SK-N-MC (cell line): ENCODE measurements at regions not wholly inside any gene's neighbourhood (a gene's known extent, or its start where the extent isn't known, plus 50 kb on each side); places are given as distances from the start of the nearest gene placed in this dataset.
"Not testable (repeated sequence)": the region's sequence is repeated elsewhere in the genome, so short reads cannot be mapped to it uniquely, and the experiment has no call there.

Source experiments
- DNase-seq: peaks from one replicate; pipeline ENCODE4 v3.0.0-alpha.2; 2011; ENCODE audit warnings: low read depth, low spot score
- H3K27ac ChIP-seq: fragments of 200-600 bp; sonication (generic); 2 replicates; pipeline ENCODE4 v1.5.1; 2016; ENCODE audit warnings: mixed run types
- H3K36me3 ChIP-seq: fragments of 200-600 bp; sonication (generic); 2 replicates; pipeline ENCODE4 v1.6.1; 2017; ENCODE audit warnings: antibody characterized with exemption, low read length, mixed read lengths; ENCODE audit not compliant: insufficient read depth
- H3K4me3 ChIP-seq: fragments of 200-600 bp; sonication (generic); 2 replicates; pipeline ENCODE4 v1.5.1; 2016
- H3K9ac ChIP-seq: fragments of 200-600 bp; sonication (generic); 2 replicates; pipeline ENCODE4 v1.8.0; 2017; ENCODE audit warnings: mixed run types, mixed read lengths; ENCODE audit not compliant: insufficient read length
- H3K9me3 ChIP-seq: fragments of 200-600 bp; sonication (generic); 2 replicates; pipeline ENCODE4 v1.6.1; 2017; ENCODE audit warnings: low read depth, mild to moderate bottlenecking, antibody characterized with exemption, low read length, moderate library complexity, mixed read lengths
- EZH2 ChIP-seq: fragments of 200-600 bp; sonication (generic); IDR thresholded peaks from one replicate; pipeline ENCODE4 v1.6.1; 2017; ENCODE audit warnings: antibody characterized with exemption
- FOXP2 ChIP-seq: optimal IDR thresholded peaks from 2 replicates; pipeline ENCODE3; 2011; ENCODE audit warnings: mild to moderate bottlenecking, moderate library complexity; ENCODE audit not compliant: insufficient read depth; ENCODE audit errors: extremely low read length, control extremely low read depth
- POLR2AphosphoS5 ChIP-seq: IDR thresholded peaks from 2 replicates; pipeline ENCODE4 v1.6.1; 2012; ENCODE audit warnings: mild to moderate bottlenecking, low read depth, low read length, borderline replicate concordance

- Histone ChIP-seq H3K36me3 (no peaks in the 10 kb centered on the region), H3K27ac (no peak overlapping the region), H3K9ac (no peak overlapping the region), H3K9me3 (no peaks in the 10 kb centered on the region), H3K4me3 (no peak overlapping the region)
- DNase-seq = no peak
- TF ChIP-seq POLR2AphosphoS5 = no peak
- TF ChIP-seq EZH2 = no peak
- no peak for TF ChIP-seq FOXP2
These were observed 782.9 kb upstream of the HTR2C start for GRCh38 chrX:113800955-113801354.

DNA sequence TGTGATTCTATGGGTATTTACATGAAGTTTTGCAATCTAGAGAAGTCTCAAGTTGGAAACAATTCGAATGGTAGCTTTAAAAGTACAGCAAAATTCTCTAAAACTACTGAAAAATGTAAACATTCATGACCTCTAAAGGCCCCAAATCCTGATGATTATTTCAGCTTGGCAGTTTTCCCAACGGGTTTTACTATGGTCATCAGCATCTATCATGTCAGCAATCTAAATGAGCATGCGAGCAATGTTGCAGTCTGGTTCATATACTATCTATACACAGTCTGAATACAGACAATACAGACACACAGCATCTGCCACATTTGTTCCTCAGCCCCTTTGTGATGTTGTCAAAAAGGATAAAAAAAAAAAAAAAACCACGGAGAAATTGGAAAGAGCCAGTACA is 790.3 kb upstream of the HTR2C start:
- no peak for DNase-seq
- no peak for TF ChIP-seq EZH2
- no peak for TF ChIP-seq FOXP2
- TF ChIP-seq POLR2AphosphoS5 = no peak
- Histone ChIP-seq H3K9ac (no peak overlapping the region), H3K4me3 (no peak overlapping the region), H3K36me3 (no peaks in the 10 kb centered on the region), H3K9me3 (no peaks in the 10 kb centered on the region), H3K27ac (no peak overlapping the region)

DNA sequence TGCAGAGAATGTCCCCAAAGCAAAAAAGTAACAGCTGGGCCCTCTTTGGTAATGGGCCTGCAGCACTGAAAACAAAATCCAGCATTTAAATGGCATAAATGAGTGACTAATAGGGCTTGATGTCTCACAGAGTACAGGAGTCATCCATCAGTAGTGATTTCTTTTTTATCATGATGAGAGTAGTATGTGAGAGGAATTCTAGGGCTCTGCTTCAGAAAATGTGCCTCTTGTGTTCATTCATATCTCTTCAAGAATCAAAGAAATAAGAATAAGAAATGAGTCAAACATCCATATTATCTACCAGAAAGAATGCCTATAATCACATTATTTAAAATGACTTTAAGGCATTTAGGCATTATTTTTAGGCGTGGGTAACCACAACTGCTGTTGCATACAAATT is 792.9 kb upstream of the HTR2C start:
- no peak overlapping the region for H3K27ac ChIP-seq
- H3K36me3 ChIP-seq = no peaks in the 10 kb centered on the region
- DNase-seq = no peak
- H3K9me3 ChIP-seq = no peaks in the 10 kb centered on the region
- TF ChIP-seq EZH2 (no peak), FOXP2 (no peak), POLR2AphosphoS5 (no peak)
- no peak overlapping the region for H3K4me3 ChIP-seq
- no peak overlapping the region for H3K9ac ChIP-seq

DNA sequence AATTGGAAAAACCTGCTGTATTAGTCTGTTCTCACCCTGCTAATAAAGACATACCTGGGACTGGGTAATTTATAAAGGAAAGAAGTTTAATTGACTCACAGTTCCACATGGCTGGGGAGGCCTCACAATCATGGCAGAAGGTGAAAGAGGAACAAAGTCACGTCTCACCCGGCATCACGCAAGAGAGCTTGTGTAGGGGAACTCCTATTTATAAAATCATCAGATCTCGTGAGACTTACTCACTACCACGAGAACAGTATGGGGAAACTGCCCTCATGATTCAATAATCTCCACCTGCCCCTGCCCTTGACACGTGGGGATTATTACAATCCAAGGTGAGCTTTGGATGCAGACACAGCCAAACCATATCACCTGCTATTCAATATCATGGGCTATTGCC is 799.1 kb upstream of the HTR2C start:
- H3K27ac ChIP-seq = not testable (repeated sequence)

GRCh38 chrX:113770806-113771205 is 813.1 kb upstream of the HTR2C start:
- no peak overlapping the region for H3K9ac ChIP-seq
- DNase-seq = no peak
- TF ChIP-seq FOXP2 = no peak

More for the DNA sequence above, 799.1 kb upstream of the HTR2C start:
- not testable (repeated sequence) for H3K36me3 ChIP-seq, H3K9me3 ChIP-seq, DNase-seq, H3K4me3 ChIP-seq, H3K9ac ChIP-seq

GRCh38 chrX:113770071-113770470 is 813.8 kb upstream of the HTR2C start:
- TF ChIP-seq FOXP2 = no peak
- TF ChIP-seq EZH2 = no peak
- TF ChIP-seq POLR2AphosphoS5 = no peak
- Histone ChIP-seq H3K36me3 (no peaks in the 10 kb centered on the region), H3K9ac (no peak overlapping the region), H3K9me3 (no peaks in the 10 kb centered on the region), H3K27ac (no peak overlapping the region), H3K4me3 (no peak overlapping the region)
- no peak for DNase-seq

More at GRCh38 chrX:113770806-113771205, 813.1 kb upstream of the HTR2C start:
- no peak overlapping the region for H3K4me3 ChIP-seq
- no peaks in the 10 kb centered on the region for H3K36me3 ChIP-seq
- H3K27ac ChIP-seq = no peak overlapping the region
- H3K9me3 ChIP-seq = no peaks in the 10 kb centered on the region

DNA sequence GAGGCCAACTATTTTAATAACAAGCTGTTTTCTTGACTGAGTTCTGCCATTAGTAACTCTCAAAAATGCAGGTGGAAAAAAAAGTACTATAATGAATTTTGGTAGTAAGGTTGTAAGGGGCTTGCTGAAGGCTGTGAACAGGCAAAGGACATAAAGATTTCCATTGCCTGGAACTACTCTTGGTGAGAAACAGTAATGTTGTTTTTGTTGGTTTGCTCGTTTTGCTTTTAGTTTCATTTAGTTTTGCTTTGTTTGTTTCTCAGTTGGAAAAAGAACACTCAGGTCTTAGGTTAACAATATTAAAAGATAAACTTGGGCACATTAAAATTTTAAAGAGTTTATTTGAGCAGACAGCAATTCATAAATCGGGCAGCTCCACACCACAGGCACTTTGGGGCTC is 824.5 kb upstream of the HTR2C start:
- DNase-seq = no peak
- H3K4me3 ChIP-seq = no peak overlapping the region
- TF ChIP-seq POLR2AphosphoS5 (no peak), EZH2 (no peak), FOXP2 (no peak)
- H3K27ac ChIP-seq = no peak overlapping the region
- H3K36me3 ChIP-seq = no peaks in the 10 kb centered on the region
- H3K9me3 ChIP-seq = no peaks in the 10 kb centered on the region
- no peak overlapping the region for H3K9ac ChIP-seq

- no peaks in the 10 kb centered on the region for H3K36me3 ChIP-seq
- no peak overlapping the region for H3K9ac ChIP-seq
- H3K4me3 ChIP-seq = no peak overlapping the region
- H3K9me3 ChIP-seq = no peaks in the 10 kb centered on the region
- no peak overlapping the region for H3K27ac ChIP-seq
- DNase-seq = no peak
- TF ChIP-seq POLR2AphosphoS5 (no peak), FOXP2 (no peak), EZH2 (no peak)
These were observed 836.5 kb upstream of the HTR2C start for GRCh38 chrX:113747274-113747973.

- TF ChIP-seq POLR2AphosphoS5 = no peak
- no peak for TF ChIP-seq FOXP2
- TF ChIP-seq EZH2 = no peak
- H3K4me3 ChIP-seq = no peak overlapping the region
- H3K36me3 ChIP-seq = no peaks in the 10 kb centered on the region
- no peak overlapping the region for H3K27ac ChIP-seq
- H3K9ac ChIP-seq = no peak overlapping the region
- no peaks in the 10 kb centered on the region for H3K9me3 ChIP-seq
- DNase-seq = no peak
These were observed 840.8 kb upstream of the HTR2C start for GRCh38 chrX:113743069-113743468.
